IMR-90 (cell line): ENCODE measurements at regions not wholly inside any gene's neighbourhood (a gene's known extent, or its start where the extent isn't known, plus 50 kb on each side); places are given as distances from the start of the nearest gene placed in this dataset.

Experiments
- ATAC-seq: fragments of 200-7000 bp; cut with Tn5 transposase; 2 replicates; pipeline ENCODE4 v1.9.1; 2020; ENCODE audit warnings: low read depth, mild to moderate bottlenecking, moderate library complexity
- BruUV-seq: library from RNA; stranded (reverse); fragments of 400-500 nt; replicated peaks from 2 replicates; lab custom pipeline; 2021; lab: Mats Ljungman, UMichigan
- CTCF ChIA-PET: fragments of 300-600 bp; formaldehyde crosslinking; extraction: SDS; loops from one replicate; lab custom pipeline; 2021; ENCODE audit warnings: antibody characterized with exemption; lab: Yijun Ruan, JAX
- POLR2A ChIA-PET: fragments of 300-600 bp; sonication (Branson Sonifier 250); formaldehyde crosslinking; loops from one replicate; lab custom pipeline; 2022; ENCODE audit warnings: antibody characterized with exemption; ENCODE audit not compliant: unreplicated experiment; lab: Charles Lee
- DNase-seq: peaks from one replicate; pipeline ENCODE4 v3.0.0; 2013
- H2AFZ ChIP-seq: replicated peaks from 2 replicates; pipeline ENCODE3; 2013; ENCODE audit warnings: low read length, mild to moderate bottlenecking; ENCODE audit not compliant: poor library complexity
- H2AK5ac ChIP-seq: 2 replicates; pipeline ENCODE4 v1.6.1; 2013; ENCODE audit warnings: low read depth, low read length, inconsistent platforms
- H2AK9ac ChIP-seq: replicated peaks from 2 replicates; pipeline ENCODE3; 2013; ENCODE audit warnings: mild to moderate bottlenecking, low read depth, low read length, moderate library complexity; ENCODE audit not compliant: poor library complexity
- H2BK120ac ChIP-seq: 2 replicates; pipeline ENCODE4 v1.6.1; 2013; ENCODE audit warnings: low read depth, low read length, inconsistent platforms
- H2BK15ac ChIP-seq: 3 replicates; pipeline ENCODE4 v1.6.1; 2013; ENCODE audit warnings: low read depth, low read length, inconsistent platforms
- H2BK20ac ChIP-seq: 2 replicates; pipeline ENCODE4 v1.6.1; 2013; ENCODE audit warnings: low read depth, mild to moderate bottlenecking, inconsistent platforms, low read length, moderate library complexity
- H2BK5ac ChIP-seq: 2 replicates; pipeline ENCODE4 v1.6.1; 2013; ENCODE audit warnings: mild to moderate bottlenecking, low read depth, low read length, inconsistent platforms; ENCODE audit not compliant: poor library complexity, severe bottlenecking
- H3K14ac ChIP-seq: replicated peaks from 2 replicates; pipeline ENCODE4 v1.6.1; 2013; ENCODE audit warnings: low read depth, low read length, inconsistent platforms
- H3K18ac ChIP-seq: 2 replicates; pipeline ENCODE4 v1.6.1; 2013; ENCODE audit warnings: low read depth, low read length, control low read depth
- H3K23ac ChIP-seq: 2 replicates; pipeline ENCODE4 v1.6.1; 2013; ENCODE audit warnings: low read depth, low read length, inconsistent platforms
- H3K27ac ChIP-seq: 2 replicates; pipeline ENCODE4 v1.5.1; 2013; ENCODE audit warnings: mild to moderate bottlenecking, control low read depth, low read length; ENCODE audit not compliant: insufficient read depth
- H3K27me3 ChIP-seq: 2 replicates; pipeline ENCODE4 v1.6.1; 2013; ENCODE audit warnings: low read length; ENCODE audit not compliant: control insufficient read depth, insufficient read depth
- H3K36me3 ChIP-seq: 2 replicates; pipeline ENCODE4 v1.6.1; 2013; ENCODE audit warnings: low read length, mixed read lengths; ENCODE audit not compliant: control insufficient read depth, insufficient read depth
- H3K4ac ChIP-seq: 2 replicates; pipeline ENCODE4 v1.6.1; 2013; ENCODE audit warnings: low read depth, low read length, inconsistent platforms
- H3K4me1 ChIP-seq: 2 replicates; pipeline ENCODE4 v1.6.1; 2013; ENCODE audit warnings: low read length, mixed read lengths; ENCODE audit not compliant: control insufficient read depth, insufficient read depth
- H3K4me2 ChIP-seq: 2 replicates; pipeline ENCODE4 v1.6.1; 2013; ENCODE audit warnings: low read depth, mild to moderate bottlenecking, control low read depth, low read length, moderate library complexity
- H3K4me3 ChIP-seq: 2 replicates; pipeline ENCODE4 v1.5.1; 2013; ENCODE audit warnings: low read depth, mild to moderate bottlenecking, control low read depth, low read length, moderate library complexity; ENCODE audit not compliant: insufficient read depth
- H3K56ac ChIP-seq: 2 replicates; pipeline ENCODE4 v1.6.1; 2013; ENCODE audit warnings: low read length, inconsistent platforms; ENCODE audit not compliant: insufficient read depth; ENCODE audit errors: extremely low read depth
- H3K79me1 ChIP-seq, 2 experiments: 2 replicates each; pipeline ENCODE4 v1.6.1; 2013; ENCODE audit warnings: low read length in 2 of 2, inconsistent platforms in 1 of 2, low read depth in 1 of 2
- H3K9ac ChIP-seq: 2 replicates; pipeline ENCODE4 v1.6.1; 2013; ENCODE audit warnings: low read depth, low read length, control low read depth
- H3K9me1 ChIP-seq: 2 replicates; pipeline ENCODE4 v1.6.1; 2013; ENCODE audit warnings: low read length, inconsistent platforms; ENCODE audit not compliant: insufficient read depth
- H3K9me3 ChIP-seq: 2 replicates; pipeline ENCODE4 v1.6.1; 2013; ENCODE audit warnings: low read length; ENCODE audit not compliant: control insufficient read depth, insufficient read depth
- H4K20me1 ChIP-seq: 2 replicates; pipeline ENCODE4 v1.6.1; 2013; ENCODE audit warnings: low read length, inconsistent platforms; ENCODE audit not compliant: insufficient read depth
- H4K5ac ChIP-seq: 2 replicates; pipeline ENCODE4 v1.6.1; 2013; ENCODE audit warnings: mild to moderate bottlenecking, low read depth, low read length, control low read depth
- H4K8ac ChIP-seq, 2 experiments: 2 replicates each; pipeline ENCODE4 v1.6.1; 2013; ENCODE audit warnings: low read depth in 2 of 2, low read length in 2 of 2, control low read depth in 1 of 2, inconsistent platforms in 1 of 2
- H4K91ac ChIP-seq: 2 replicates; pipeline ENCODE4 v1.6.1; 2013; ENCODE audit warnings: low read depth, low read length, inconsistent platforms; ENCODE audit not compliant: insufficient read depth
- CEBPB ChIP-seq: IDR thresholded peaks from 2 replicates; pipeline ENCODE4 v1.6.1; 2012; ENCODE audit warnings: low read depth, low read length, improper control_type of control experiment
- MAFK ChIP-seq: IDR thresholded peaks from 2 replicates; pipeline ENCODE4 v1.6.1; 2012; ENCODE audit warnings: low read depth, low read length, improper control_type of control experiment
- MAZ ChIP-seq: IDR thresholded peaks from 2 replicates; pipeline ENCODE4 v1.6.1; 2012; ENCODE audit warnings: low read depth, mild to moderate bottlenecking, low read length, improper control_type of control experiment, moderate library complexity, borderline replicate concordance
- RAD21 ChIP-seq: IDR thresholded peaks from 2 replicates; pipeline ENCODE4 v1.6.1; 2012; ENCODE audit warnings: low read length, improper control_type of control experiment
- WGBS, 2 experiments: methylation state at CpG; one replicate each; pipeline versions ENCODE4 v1.1.5 to v1.1.7; 2013; ENCODE audit warnings: missing lambda C conversion rate in 2 of 2; ENCODE audit not compliant: insufficient read length in 1 of 2; ENCODE audit errors: extremely low coverage in 2 of 2; 5-methylcytosine and 5-hydroxymethylcytosine counted together
- dilution Hi-C: fragments of 300-500 bp; cut with HindIII; formaldehyde crosslinking; loops from one replicate; pipeline ENCODE4 v1.14.3; 2018; ENCODE audit warnings: low sequenced_read_pairs; ENCODE audit not compliant: unreplicated experiment
- in situ Hi-C: fragments of 300-500 bp; cut with MboI; formaldehyde crosslinking; loops from 3 replicates; pipeline ENCODE4 v1.14.3; 2019; ENCODE audit warnings: low sequenced_read_pairs, inconsistent platforms, mixed read lengths
- intact Hi-C: fragments of 100-400 bp; cut with micrococcal nuclease; formaldehyde crosslinking; loops from 2 replicates; pipeline ENCODE4 v1.10.0; 2022

GRCh38 chrX:42855259-42855658, 77.3 kb upstream of the PPP1R2C start:
- Histone ChIP-seq H2BK20ac (no peak overlapping the region), H3K23ac (no peak overlapping the region), H3K27ac (no peak overlapping the region), H3K4me1 (no peaks in the 10 kb centered on the region), H4K8ac (no peak overlapping the region), H4K91ac (no peak overlapping the region), H3K36me3 (no peaks in the 10 kb centered on the region), H3K14ac (no peak overlapping the region), H3K27me3 (no peaks in the 10 kb centered on the region), H2BK15ac (no peak overlapping the region), H3K56ac (no peak overlapping the region), H3K9ac (no peak overlapping the region), H2AK9ac (no peak overlapping the region), H4K20me1 (no peaks in the 10 kb centered on the region), H2BK5ac (no peak overlapping the region), H3K4ac (no peak overlapping the region), H3K9me1 (no peaks in the 10 kb centered on the region), H2BK120ac (no peak overlapping the region), H3K79me1 (no peaks in the 10 kb centered on the region), H3K4me2 (no peak overlapping the region), H2AFZ (no peak overlapping the region), H3K9me3 (no peaks in the 10 kb centered on the region), H4K5ac (no peak overlapping the region), H2AK5ac (no peak overlapping the region), H3K18ac (no peak overlapping the region), H3K4me3 (no peak overlapping the region)
- intact Hi-C loops, result no loop called here
- no TSS peak for BruUV-seq
- ChIA-PET POLR2A (no interaction called here), CTCF (no interaction called here)
- in situ Hi-C loops, result no loop called here
- ATAC-seq (no peak), DNase-seq (no peak)
- TF ChIP-seq MAZ, result no peak
- no peak for TF ChIP-seq RAD21
- peak; percentile 94 for TF ChIP-seq MAFK
- TF ChIP-seq CEBPB, result no peak
- no CpG with 5 or more reads among the region's 2 CpGs for WGBS, 2 experiments
- dilution Hi-C loops, result no loop called here
